Kidney epithelial cell (primary cell): ENCODE measurements at regions not wholly inside any gene's neighbourhood (a gene's known extent, or its start where the extent isn't known, plus 50 kb on each side); places are given as distances from the start of the nearest gene placed in this dataset.

Experiments used
- DNase-seq: peaks from one replicate; pipeline ENCODE4 v3.0.0-alpha.2; 2010; ENCODE audit warnings: low read depth
- H3K27me3 ChIP-seq: 2 replicates; pipeline ENCODE4 v1.6.0; 2011; ENCODE audit warnings: low read length; ENCODE audit not compliant: control insufficient read depth, insufficient read depth
- H3K36me3 ChIP-seq: 2 replicates; pipeline ENCODE4 v1.5.1; 2011; ENCODE audit warnings: low read length; ENCODE audit not compliant: control insufficient read depth, insufficient read depth
- H3K4me3 ChIP-seq: 2 replicates; pipeline ENCODE4 v1.5.1; 2011; ENCODE audit warnings: low read depth, mild to moderate bottlenecking, control low read depth, low read length
- CTCF ChIP-seq: IDR thresholded peaks from 2 replicates; pipeline ENCODE4 v1.5.1; 2011; ENCODE audit warnings: mild to moderate bottlenecking, moderate library complexity, low read length, control low read depth, inconsistent platforms; ENCODE audit not compliant: insufficient read depth, poor library complexity, severe bottlenecking

- H3K4me3 ChIP-seq: no peak overlapping the region
- no peaks in the 10 kb centered on the region for H3K27me3 ChIP-seq
- no peaks in the 10 kb centered on the region for H3K36me3 ChIP-seq
- no peak for TF ChIP-seq CTCF
- DNase-seq: no peak
Observed at GRCh38 chr4:178242655-178243054, 800.4 kb upstream of the AGA start.

GRCh38 chr4:178244785-178245184, 802.5 kb upstream of the AGA start:
- Histone ChIP-seq H3K27me3 (no peaks in the 10 kb centered on the region), H3K4me3 (no peak overlapping the region), H3K36me3 (no peaks in the 10 kb centered on the region)
- TF ChIP-seq CTCF: no peak
- DNase-seq: no peak

GRCh38 chr4:178255172-178255571, 812.9 kb upstream of the AGA start:
- Histone ChIP-seq H3K4me3 (no peak overlapping the region), H3K27me3 (no peaks in the 10 kb centered on the region), H3K36me3 (no peaks in the 10 kb centered on the region)
- DNase-seq: no peak
- no peak for TF ChIP-seq CTCF

GRCh38 chr4:178258603-178259002, 816.4 kb upstream of the AGA start:
- Histone ChIP-seq H3K36me3 (no peaks in the 10 kb centered on the region), H3K4me3 (no peak overlapping the region), H3K27me3 (no peaks in the 10 kb centered on the region)
- DNase-seq: no peak
- no peak for TF ChIP-seq CTCF

GRCh38 chr4:178259566-178259965, 817.3 kb upstream of the AGA start:
- TF ChIP-seq CTCF: no peak
- Histone ChIP-seq H3K4me3 (no peak overlapping the region), H3K27me3 (no peaks in the 10 kb centered on the region), H3K36me3 (no peaks in the 10 kb centered on the region)
- no peak for DNase-seq

GRCh38 chr4:178264001-178264400, 821.8 kb upstream of the AGA start:
- Histone ChIP-seq H3K36me3 (no peaks in the 10 kb centered on the region), H3K4me3 (no peak overlapping the region), H3K27me3 (no peaks in the 10 kb centered on the region)
- DNase-seq: no peak
- TF ChIP-seq CTCF: no peak
